Skeletal muscle satellite cell (primary cell): ENCODE measurements at regions not wholly inside any gene's neighbourhood (a gene's known extent, or its start where the extent isn't known, plus 50 kb on each side); places are given as distances from the start of the nearest gene placed in this dataset.
A peak's percentile ranks its signal among the peaks of the same experiment; 100 is the strongest.

Source experiments
- H3K27me3 ChIP-seq: 2 replicates; pipeline ENCODE4 v1.7.0; 2013; ENCODE audit warnings: low read length; ENCODE audit not compliant: control insufficient read depth, insufficient read depth
- H3K36me3 ChIP-seq: 2 replicates; pipeline ENCODE4 v1.7.0; 2013; ENCODE audit warnings: mild to moderate bottlenecking, control low read depth, low read length; ENCODE audit not compliant: insufficient read depth
- H3K4me1 ChIP-seq: 2 replicates; pipeline ENCODE4 v1.7.0; 2013; ENCODE audit warnings: low read length; ENCODE audit not compliant: control insufficient read depth, insufficient read depth
- H3K4me2 ChIP-seq: 2 replicates; pipeline ENCODE4 v1.7.0; 2013; ENCODE audit warnings: mild to moderate bottlenecking, low read length
- H3K4me3 ChIP-seq: 2 replicates; pipeline ENCODE4 v1.7.0; 2013; ENCODE audit warnings: low read length
- H3K9ac ChIP-seq: 2 replicates; pipeline ENCODE4 v1.7.0; 2013; ENCODE audit warnings: mild to moderate bottlenecking, low read depth, low read length, moderate library complexity
- H3K9me3 ChIP-seq: replicated peaks from 2 replicates; pipeline ENCODE4 v1.7.0; 2013; ENCODE audit warnings: mild to moderate bottlenecking, control low read depth, low read length

GRCh38 chr5:144710637-144711036, 540.0 kb downstream of the KCTD16 start:
- no peaks in the 10 kb centered on the region for H3K36me3 ChIP-seq
- no peaks in the 10 kb centered on the region for H3K9me3 ChIP-seq
- H3K9ac ChIP-seq = no peak overlapping the region
- H3K4me3 ChIP-seq = no peak overlapping the region
- no peak overlapping the region for H3K4me2 ChIP-seq
- no peaks in the 10 kb centered on the region for H3K27me3 ChIP-seq
- no peaks in the 10 kb centered on the region for H3K4me1 ChIP-seq

GRCh38 chr5:144703776-144704175, 533.1 kb downstream of the KCTD16 start:
- Histone ChIP-seq H3K9ac (no peak overlapping the region), H3K4me2 (no peak overlapping the region), H3K9me3 (no peaks in the 10 kb centered on the region), H3K4me3 (no peak overlapping the region), H3K4me1 (peaks cover 8% of the 10 kb centered on the region), H3K36me3 (no peaks in the 10 kb centered on the region), H3K27me3 (no peaks in the 10 kb centered on the region)

- Histone ChIP-seq H3K4me3 (no peak overlapping the region), H3K9ac (peak overlapping the region; percentile 41), H3K27me3 (no peaks in the 10 kb centered on the region), H3K4me1 (peaks cover 21% of the 10 kb centered on the region), H3K36me3 (no peaks in the 10 kb centered on the region), H3K9me3 (no peaks in the 10 kb centered on the region), H3K4me2 (peak overlapping the region; percentile 52)
Observed at GRCh38 chr5:144698484-144698883, 527.8 kb downstream of the KCTD16 start.

GRCh38 chr5:144697847-144698262, 527.2 kb downstream of the KCTD16 start:
- Histone ChIP-seq H3K9me3 (no peaks in the 10 kb centered on the region), H3K4me3 (no peak overlapping the region), H3K4me1 (peaks cover 24% of the 10 kb centered on the region), H3K4me2 (no peak overlapping the region), H3K9ac (no peak overlapping the region), H3K27me3 (no peaks in the 10 kb centered on the region), H3K36me3 (no peaks in the 10 kb centered on the region)

GRCh38 chr5:144691936-144692335, 521.3 kb downstream of the KCTD16 start:
- H3K4me2 ChIP-seq = peak overlapping the region; percentile 54
- H3K4me1 ChIP-seq = peaks cover 24% of the 10 kb centered on the region
- H3K9me3 ChIP-seq = no peaks in the 10 kb centered on the region
- no peaks in the 10 kb centered on the region for H3K27me3 ChIP-seq
- H3K36me3 ChIP-seq = no peaks in the 10 kb centered on the region
- H3K9ac ChIP-seq = peak overlapping the region; percentile 14
- no peak overlapping the region for H3K4me3 ChIP-seq

- H3K9me3 ChIP-seq = no peaks in the 10 kb centered on the region
- H3K4me2 ChIP-seq = no peak overlapping the region
- H3K4me3 ChIP-seq = no peak overlapping the region
- no peaks in the 10 kb centered on the region for H3K4me1 ChIP-seq
- H3K27me3 ChIP-seq = no peaks in the 10 kb centered on the region
- no peak overlapping the region for H3K9ac ChIP-seq
- no peaks in the 10 kb centered on the region for H3K36me3 ChIP-seq
Observed at GRCh38 chr5:144684899-144685298, 514.2 kb downstream of the KCTD16 start.

GRCh38 chr5:144680711-144681110, 510.0 kb downstream of the KCTD16 start:
- H3K4me2 ChIP-seq = no peak overlapping the region
- H3K36me3 ChIP-seq = no peaks in the 10 kb centered on the region
- no peaks in the 10 kb centered on the region for H3K9me3 ChIP-seq
- H3K9ac ChIP-seq = no peak overlapping the region
- no peaks in the 10 kb centered on the region for H3K4me1 ChIP-seq
- no peak overlapping the region for H3K4me3 ChIP-seq
- no peaks in the 10 kb centered on the region for H3K27me3 ChIP-seq

GRCh38 chr5:144671066-144671465, 500.4 kb downstream of the KCTD16 start:
- Histone ChIP-seq H3K4me1 (no peaks in the 10 kb centered on the region), H3K9ac (no peak overlapping the region), H3K36me3 (no peaks in the 10 kb centered on the region), H3K9me3 (no peaks in the 10 kb centered on the region), H3K27me3 (no peaks in the 10 kb centered on the region), H3K4me3 (no peak overlapping the region), H3K4me2 (no peak overlapping the region)

- H3K9me3 ChIP-seq = no peaks in the 10 kb centered on the region
- no peak overlapping the region for H3K4me2 ChIP-seq
Observed at GRCh38 chr5:144659634-144660227, 489.1 kb downstream of the KCTD16 start.

GRCh38 chr5:144644317-144644716, 473.6 kb downstream of the KCTD16 start:
- Histone ChIP-seq H3K4me1 (no peaks in the 10 kb centered on the region), H3K36me3 (no peaks in the 10 kb centered on the region), H3K9ac (no peak overlapping the region), H3K9me3 (no peaks in the 10 kb centered on the region), H3K4me2 (no peak overlapping the region), H3K27me3 (no peaks in the 10 kb centered on the region), H3K4me3 (no peak overlapping the region)

More at GRCh38 chr5:144659634-144660227, 489.1 kb downstream of the KCTD16 start:
- H3K4me1 ChIP-seq = no peaks in the 10 kb centered on the region
- H3K4me3 ChIP-seq = no peak overlapping the region
- no peaks in the 10 kb centered on the region for H3K36me3 ChIP-seq
- no peak overlapping the region for H3K9ac ChIP-seq
- H3K27me3 ChIP-seq = no peaks in the 10 kb centered on the region

- H3K27me3 ChIP-seq = no peaks in the 10 kb centered on the region
- H3K36me3 ChIP-seq = no peaks in the 10 kb centered on the region
- H3K9ac ChIP-seq = no peak overlapping the region
- no peaks in the 10 kb centered on the region for H3K4me1 ChIP-seq
- no peak overlapping the region for H3K4me2 ChIP-seq
- no peaks in the 10 kb centered on the region for H3K9me3 ChIP-seq
- H3K4me3 ChIP-seq = no peak overlapping the region
Observed at GRCh38 chr5:144638787-144639186, 468.1 kb downstream of the KCTD16 start.

- no peak overlapping the region for H3K9ac ChIP-seq
- H3K4me2 ChIP-seq = no peak overlapping the region
- H3K4me3 ChIP-seq = no peak overlapping the region
- no peaks in the 10 kb centered on the region for H3K36me3 ChIP-seq
- H3K9me3 ChIP-seq = peaks cover 4% of the 10 kb centered on the region
- H3K27me3 ChIP-seq = no peaks in the 10 kb centered on the region
- H3K4me1 ChIP-seq = no peaks in the 10 kb centered on the region
Observed at GRCh38 chr5:144634138-144634537, 463.5 kb downstream of the KCTD16 start.
